ENCODE measurements at regions not wholly inside any gene's neighbourhood (a gene's known extent, or its start where the extent isn't known, plus 50 kb on each side); places are given as distances from the start of the nearest gene placed in this dataset.
A peak's percentile ranks its signal among the peaks of the same experiment; 100 is the strongest.

- Histone ChIP-seq H3K56ac (ENCODE audit: extremely low read depth, insufficient read depth, low read length) (peak overlapping the region; percentile 5; the same call in 1 of the 2 replicates), H4K5ac (ENCODE audit: low read depth, low read length) (peak overlapping the region; percentile 79), H3K27me3 (ENCODE audit: control insufficient read depth, insufficient read depth, low read length) (no peaks in the 10 kb centered on the region), H3K18ac (ENCODE audit: low read depth, low read length) (peak overlapping the region; percentile 58), H3K9ac (ENCODE audit: low read depth, low read length) (peak overlapping the region; percentile 15; the same call in 1 of the 2 replicates), H4K91ac (ENCODE audit: insufficient read depth, low read depth, low read length) (peak overlapping the region; percentile 38), H4K20me1 (ENCODE audit: insufficient read depth, low read length) (no peaks in the 10 kb centered on the region), H3K9me3 (ENCODE audit: control insufficient read depth, insufficient read depth, low read length) (no peaks in the 10 kb centered on the region), H2AK9ac (replicated peaks; ENCODE audit: low read depth, low read length, poor library complexity) (no peak overlapping the region), H2BK120ac (ENCODE audit: low read depth, low read length) (peak overlapping the region; percentile 89), H3K4me2 (ENCODE audit: low read depth, low read length) (peak overlapping the region; percentile 3; the same call in 1 of the 2 replicates), H3K36me3 (ENCODE audit: control insufficient read depth, insufficient read depth, low read length) (no peaks in the 10 kb centered on the region), H3K23ac (ENCODE audit: low read depth, low read length) (peak overlapping the region; percentile 88), H3K14ac (replicated peaks; ENCODE audit: low read depth, low read length) (peak overlapping the region; percentile 64), H3K4me3 (ENCODE audit: insufficient read depth, low read depth, low read length) (no peak overlapping the region), H3K4ac (ENCODE audit: low read depth, low read length) (peak overlapping the region; percentile 73), H2AK5ac (ENCODE audit: low read depth, low read length) (peak overlapping the region; percentile 92; the same call in 1 of the 2 replicates), H3K27ac (ENCODE audit: insufficient read depth, low read length) (peak overlapping the region; percentile 36; the same call in 1 of the 2 replicates), H3K79me1 (ENCODE audit: low read depth in 1 of 2, low read length in 2 of 2) (0 out of 4 replicates have a peak, but pooled peaks cover 0 to 3% of the 10 kb centered on the region in 2 experiments), H3K9me1 (ENCODE audit: insufficient read depth, low read length) (peaks cover 19% of the 10 kb centered on the region), H2BK20ac (ENCODE audit: low read depth, low read length) (peak overlapping the region; percentile 90), H2BK5ac (ENCODE audit: low read depth, low read length, poor library complexity, severe bottlenecking) (peak overlapping the region; percentile 40), H3K4me1 (ENCODE audit: control insufficient read depth, insufficient read depth, low read length) (peaks cover 25% of the 10 kb centered on the region), H4K8ac (ENCODE audit: low read depth in 2 of 2, low read length in 2 of 2) (peak overlapping the region; percentile 41 to 84; a peak in 3 of 4 replicates), H2AFZ (replicated peaks; ENCODE audit: low read length, poor library complexity) (peak overlapping the region; percentile 63), H2BK15ac (ENCODE audit: low read depth, low read length) (peak overlapping the region; percentile 45; the same call in 2 of the 3 replicates)
- dilution Hi-C loops (cut with HindIII; ENCODE audit: low sequenced_read_pairs, unreplicated experiment) (no loop called here), intact Hi-C loops (cut with micrococcal nuclease) (loop anchor here (5.0 kb wide), 1 partner anchor 416 kb away; the partner anchor contains the start of gene MEIS1), in situ Hi-C loops (cut with MboI; ENCODE audit: low sequenced_read_pairs) (no loop called here)
- CTCF ChIA-PET, result no interaction called here
- BruUV-seq (replicated peaks), result no TSS peak
- WGBS, 2 experiments (ENCODE audit: extremely low coverage in 2 of 2, insufficient read length in 1 of 2), result 30% methylated on average over 2 of the region's 6 CpGs; no CpG with 5 or more reads in 1 of the 2 experiments
- TF ChIP-seq SMC3 (IDR thresholded peaks at IDR 0.05; ENCODE audit: low read depth, low read length), result no peak
- no peak for TF ChIP-seq RCOR1 (IDR thresholded peaks at IDR 0.05; ENCODE audit: insufficient replicate concordance, low read length)
- no peak for TF ChIP-seq CHD1 (IDR thresholded peaks at IDR 0.05; ENCODE audit: low read depth, low read length)
- no peak for TF ChIP-seq FOS (IDR thresholded peaks at IDR 0.05; ENCODE audit: low read depth, low read length)
- no peak for TF ChIP-seq NFE2L2 (IDR thresholded peaks at IDR 0.05; ENCODE audit: low read depth, low read length)
- no peak for TF ChIP-seq MXI1 (IDR thresholded peaks at IDR 0.05; ENCODE audit: borderline replicate concordance, low read depth, low read length)
- TF ChIP-seq ELK1 (IDR thresholded peaks at IDR 0.05; ENCODE audit: borderline replicate concordance, low read depth, low read length), result no peak
- TF ChIP-seq RFX5 (IDR thresholded peaks at IDR 0.05; ENCODE audit: low read depth, low read length), result no peak
- no peak for TF ChIP-seq MAZ (IDR thresholded peaks at IDR 0.05; ENCODE audit: borderline replicate concordance, low read depth, low read length)
- TF ChIP-seq CEBPB (IDR thresholded peaks at IDR 0.05; ENCODE audit: low read depth, low read length), result no peak
- no peak for TF ChIP-seq MAFK (IDR thresholded peaks at IDR 0.05; ENCODE audit: low read depth, low read length)
- no peak for TF ChIP-seq USF2 (IDR thresholded peaks at IDR 0.05; ENCODE audit: low read depth, low read length)
- TF ChIP-seq BHLHE40 (IDR thresholded peaks at IDR 0.05; ENCODE audit: low read depth, low read length), result no peak
- POLR2A ChIA-PET (ENCODE audit: unreplicated experiment), result interaction anchor here (1.0 kb wide), 1 partner anchor 12 kb away, joined by 3 read pairs; no protein-coding TSS in a partner anchor
- DNase-seq (peak; percentile 72), ATAC-seq (ENCODE audit: low read depth) (no peak)
Observed at GRCh38 chr2:66853585-66853984, 418.7 kb downstream of the MEIS1 start.

Data from IMR-90 (cell line).